Bronchial epithelial cell (primary cell): ENCODE measurements at regions not wholly inside any gene's neighbourhood (a gene's known extent, or its start where the extent isn't known, plus 50 kb on each side); places are given as distances from the start of the nearest gene placed in this dataset.
"Not testable (repeated sequence)": the region's sequence is repeated elsewhere in the genome, so short reads cannot be mapped to it uniquely, and the experiment has no call there.

ENCODE experiments used
- DNase-seq: peaks from one replicate; pipeline ENCODE4 v3.0.0-alpha.2; 2010; ENCODE audit warnings: low read depth
- FAIRE-seq: peaks from 2 replicates; lab custom pipeline; 2011; peaks lifted over from hg19 to GRCh38; lab: Jason Lieb, UNC
- H3K27me3 ChIP-seq: 2 replicates; pipeline ENCODE4 v1.5.1; 2011; ENCODE audit warnings: low read length; ENCODE audit not compliant: control insufficient read depth, insufficient read depth
- H3K36me3 ChIP-seq: 2 replicates; pipeline ENCODE4 v1.5.1; 2011; ENCODE audit warnings: low read length; ENCODE audit not compliant: control insufficient read depth, insufficient read depth
- H3K4me3 ChIP-seq: 2 replicates; pipeline ENCODE4 v1.5.1; 2011; ENCODE audit warnings: mild to moderate bottlenecking, low read depth, low read length, control low read depth
- CTCF ChIP-seq: IDR thresholded peaks from 2 replicates; pipeline ENCODE4 v1.5.1; 2011; ENCODE audit warnings: mild to moderate bottlenecking, moderate library complexity, low read length, control low read depth, inconsistent platforms; ENCODE audit not compliant: insufficient read depth, severe bottlenecking

- no peaks in the 10 kb centered on the region for H3K27me3 ChIP-seq
- DNase-seq (no peak), FAIRE-seq (no peak)
- no peak overlapping the region for H3K4me3 ChIP-seq
- no peak for TF ChIP-seq CTCF
- no peaks in the 10 kb centered on the region for H3K36me3 ChIP-seq
These were observed 148.9 kb upstream of the ZNF648 start for GRCh38 chr1:182210417-182210816.

- H3K27me3 ChIP-seq, result no peaks in the 10 kb centered on the region
- DNase-seq (no peak), FAIRE-seq (no peak)
- no peaks in the 10 kb centered on the region for H3K36me3 ChIP-seq
- TF ChIP-seq CTCF, result no peak
- H3K4me3 ChIP-seq, result no peak overlapping the region
These were observed 145.8 kb upstream of the ZNF648 start for GRCh38 chr1:182207300-182207699.

GRCh38 chr1:182206626-182207239 lies 145.2 kb upstream of the ZNF648 start:
- no peak for DNase-seq
- H3K4me3 ChIP-seq, result no peak overlapping the region
- peak; percentile 86 for FAIRE-seq
- no peaks in the 10 kb centered on the region for H3K36me3 ChIP-seq
- TF ChIP-seq CTCF, result no peak
- H3K27me3 ChIP-seq, result no peaks in the 10 kb centered on the region

GRCh38 chr1:182205351-182206022 lies 144.0 kb upstream of the ZNF648 start:
- no peak overlapping the region for H3K4me3 ChIP-seq
- DNase-seq, result peak; percentile 13
- TF ChIP-seq CTCF, result no peak
- no peaks in the 10 kb centered on the region for H3K36me3 ChIP-seq
- no peaks in the 10 kb centered on the region for H3K27me3 ChIP-seq
- FAIRE-seq, result no peak

GRCh38 chr1:182203191-182203875 lies 141.8 kb upstream of the ZNF648 start:
- H3K27me3 ChIP-seq, result no peaks in the 10 kb centered on the region
- TF ChIP-seq CTCF, result no peak
- no peaks in the 10 kb centered on the region for H3K36me3 ChIP-seq
- no peak overlapping the region for H3K4me3 ChIP-seq
- DNase-seq (peak; percentile 37), FAIRE-seq (no peak)

GRCh38 chr1:182201490-182201889 lies 140.0 kb upstream of the ZNF648 start:
- FAIRE-seq, H3K27me3 ChIP-seq, H3K36me3 ChIP-seq, H3K4me3 ChIP-seq, DNase-seq: not testable (repeated sequence)
